GM12872 (cell line): ENCODE measurements at regions not wholly inside any gene's neighbourhood (a gene's known extent, or its start where the extent isn't known, plus 50 kb on each side); places are given as distances from the start of the nearest gene placed in this dataset.

Source experiments
- TF ChIP-seq, protein P1 (sequence below): IDR thresholded peaks from 3 replicates; pipeline ENCODE4 v1.5.1; 2011; ENCODE audit warnings: low read depth, mild to moderate bottlenecking, low read length, moderate library complexity; ENCODE audit not compliant: insufficient read depth

DNA sequence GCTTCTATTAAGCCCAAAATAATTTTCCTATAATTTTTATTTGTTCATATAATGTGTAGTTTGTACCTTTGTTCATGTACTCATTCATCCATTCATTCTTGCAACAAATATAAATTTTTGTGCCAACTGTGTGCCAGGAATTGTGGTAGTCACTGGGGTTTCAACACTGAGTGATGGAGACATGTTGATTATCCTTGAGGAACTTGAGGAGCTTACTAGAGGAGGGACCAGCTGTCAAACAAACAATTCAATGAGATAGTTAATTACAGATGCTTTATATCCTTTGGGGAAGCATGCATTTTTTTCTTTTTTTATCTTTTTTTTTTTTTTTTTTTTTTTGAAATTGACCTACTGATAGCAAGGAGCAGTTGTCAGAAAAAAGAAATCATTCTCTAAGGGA, 324.8 kb downstream of the GABRG2 start:
- TF ChIP-seq, protein P1, sequence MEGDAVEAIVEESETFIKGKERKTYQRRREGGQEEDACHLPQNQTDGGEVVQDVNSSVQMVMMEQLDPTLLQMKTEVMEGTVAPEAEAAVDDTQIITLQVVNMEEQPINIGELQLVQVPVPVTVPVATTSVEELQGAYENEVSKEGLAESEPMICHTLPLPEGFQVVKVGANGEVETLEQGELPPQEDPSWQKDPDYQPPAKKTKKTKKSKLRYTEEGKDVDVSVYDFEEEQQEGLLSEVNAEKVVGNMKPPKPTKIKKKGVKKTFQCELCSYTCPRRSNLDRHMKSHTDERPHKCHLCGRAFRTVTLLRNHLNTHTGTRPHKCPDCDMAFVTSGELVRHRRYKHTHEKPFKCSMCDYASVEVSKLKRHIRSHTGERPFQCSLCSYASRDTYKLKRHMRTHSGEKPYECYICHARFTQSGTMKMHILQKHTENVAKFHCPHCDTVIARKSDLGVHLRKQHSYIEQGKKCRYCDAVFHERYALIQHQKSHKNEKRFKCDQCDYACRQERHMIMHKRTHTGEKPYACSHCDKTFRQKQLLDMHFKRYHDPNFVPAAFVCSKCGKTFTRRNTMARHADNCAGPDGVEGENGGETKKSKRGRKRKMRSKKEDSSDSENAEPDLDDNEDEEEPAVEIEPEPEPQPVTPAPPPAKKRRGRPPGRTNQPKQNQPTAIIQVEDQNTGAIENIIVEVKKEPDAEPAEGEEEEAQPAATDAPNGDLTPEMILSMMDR: no peak

DNA sequence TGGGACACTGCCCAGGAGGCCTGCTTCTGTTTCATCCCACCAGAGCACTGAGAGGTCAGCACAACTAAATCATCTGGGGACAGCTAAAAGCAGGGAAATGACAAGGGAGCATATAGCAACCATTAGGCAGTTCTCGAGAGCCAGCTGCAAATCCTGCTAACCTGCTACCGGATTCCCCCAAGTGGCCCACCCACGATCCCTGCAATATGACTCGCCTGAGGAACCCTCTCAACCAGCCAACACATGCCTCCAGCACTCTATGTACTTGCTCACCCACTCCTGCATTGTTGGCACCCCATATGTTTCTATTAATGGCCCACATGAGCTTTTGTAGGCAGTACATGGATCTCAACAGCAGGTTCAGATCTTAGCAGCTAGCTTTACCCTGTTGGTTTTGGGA, 326.0 kb downstream of the GABRG2 start:
- TF ChIP-seq, protein P1: no peak

DNA sequence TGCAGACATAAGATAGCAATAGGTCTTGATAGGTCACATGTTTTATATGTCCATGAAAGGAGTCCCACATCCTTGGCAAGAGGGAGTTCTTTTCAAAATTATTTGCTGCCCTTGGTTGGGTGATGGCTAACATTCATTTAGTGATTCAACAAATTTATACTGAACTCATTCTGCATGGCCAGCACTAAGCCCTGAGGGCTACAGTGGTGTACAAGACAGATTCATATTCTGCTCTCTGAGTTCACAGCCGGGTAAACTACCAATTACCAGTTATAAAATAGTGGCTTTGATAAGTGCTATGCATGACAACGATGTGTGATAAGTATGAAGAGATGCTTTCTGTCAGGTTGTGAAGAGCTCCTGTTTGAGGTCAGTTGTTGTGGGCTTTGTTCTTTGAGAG, 340.0 kb downstream of the GABRG2 start:
- TF ChIP-seq, protein P1: no peak

GRCh38 chr5:162410365-162410764, 342.8 kb downstream of the GABRG2 start:
- TF ChIP-seq, protein P1: no peak

GRCh38 chr5:162429142-162429541, 361.6 kb downstream of the GABRG2 start:
- TF ChIP-seq, protein P1: no peak

DNA sequence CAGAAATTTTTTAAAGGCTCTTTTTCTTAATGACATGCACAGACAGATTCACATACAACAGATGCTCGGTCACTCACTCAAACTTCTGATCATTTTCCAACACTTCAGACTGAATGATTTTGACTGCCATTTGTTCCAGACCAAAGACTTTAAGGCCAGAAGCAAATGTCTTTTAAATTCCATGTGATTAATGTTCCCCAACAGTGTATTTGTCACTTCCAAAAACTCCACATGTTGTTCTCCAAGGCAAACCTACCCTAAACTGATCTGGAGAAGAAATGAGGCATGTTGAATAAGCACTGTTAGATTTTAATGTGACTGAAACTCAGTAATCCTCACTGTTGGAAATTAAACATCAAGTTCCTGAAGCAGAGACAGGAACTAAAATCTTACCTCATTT, 366.7 kb downstream of the GABRG2 start:
- TF ChIP-seq, protein P1: no peak

GRCh38 chr5:162436055-162436454, 368.5 kb downstream of the GABRG2 start:
- TF ChIP-seq, protein P1: no peak
